CD4-positive, alpha-beta T cell treated with Interleukin-12 subunit alpha and Interleukin-12 subunit beta, for 1 hour (primary cell): ENCODE measurements at regions not wholly inside any gene's neighbourhood (a gene's known extent, or its start where the extent isn't known, plus 50 kb on each side); places are given as distances from the start of the nearest gene placed in this dataset.

Source experiments
- DNase-seq: peaks from one replicate; pipeline ENCODE4 v3.0.0-alpha.2; 2020

GRCh38 chr15:62719316-62719715 is 323.2 kb upstream of the TPM1 start:
- no peak for DNase-seq

- no peak for DNase-seq
Observed at GRCh38 chr15:62722237-62722636, 320.3 kb upstream of the TPM1 start.

- no peak for DNase-seq
Observed at GRCh38 chr15:62726461-62726860, 316.1 kb upstream of the TPM1 start.

- no peak for DNase-seq
Observed at GRCh38 chr15:62727501-62727900, 315.0 kb upstream of the TPM1 start.

- no peak for DNase-seq
Observed at GRCh38 chr15:62730825-62731224, 311.7 kb upstream of the TPM1 start.

- DNase-seq = no peak
Observed at GRCh38 chr15:62732078-62732477, 310.5 kb upstream of the TPM1 start.

- DNase-seq = no peak
Observed at GRCh38 chr15:62734706-62735105, 307.8 kb upstream of the TPM1 start.

- no peak for DNase-seq
Observed at GRCh38 chr15:62736756-62737155, 305.8 kb upstream of the TPM1 start.

- no peak for DNase-seq
Observed at GRCh38 chr15:62737551-62737950, 305.0 kb upstream of the TPM1 start.

GRCh38 chr15:62739082-62739481 is 303.5 kb upstream of the TPM1 start:
- DNase-seq = no peak

GRCh38 chr15:62739507-62739906 is 303.0 kb upstream of the TPM1 start:
- DNase-seq = no peak

GRCh38 chr15:62740141-62741004 is 302.2 kb upstream of the TPM1 start:
- no peak for DNase-seq

- no peak for DNase-seq
Observed at GRCh38 chr15:62741106-62741505, 301.4 kb upstream of the TPM1 start.

GRCh38 chr15:62742409-62743171 is 300.0 kb upstream of the TPM1 start:
- peak; percentile 29 for DNase-seq

- DNase-seq = no peak
Observed at GRCh38 chr15:62745621-62746225, 296.8 kb upstream of the TPM1 start.

- DNase-seq = no peak
Observed at GRCh38 chr15:62748196-62748595, 294.4 kb upstream of the TPM1 start.

GRCh38 chr15:62749036-62749815 is 293.3 kb upstream of the TPM1 start:
- no peak for DNase-seq

GRCh38 chr15:62750471-62750870 is 292.1 kb upstream of the TPM1 start:
- no peak for DNase-seq

GRCh38 chr15:62752657-62753517 is 289.7 kb upstream of the TPM1 start:
- no peak for DNase-seq

GRCh38 chr15:62753518-62754221 is 288.9 kb upstream of the TPM1 start:
- DNase-seq = no peak

GRCh38 chr15:62756326-62756994 is 286.1 kb upstream of the TPM1 start:
- no peak for DNase-seq
